Panc1 (cell line): ENCODE measurements at regions not wholly inside any gene's neighbourhood (a gene's known extent, or its start where the extent isn't known, plus 50 kb on each side); places are given as distances from the start of the nearest gene placed in this dataset.
"Not testable (repeated sequence)": the region's sequence is repeated elsewhere in the genome, so short reads cannot be mapped to it uniquely, and the experiment has no call there.

Experiments used
- ATAC-seq: fragments of 200-7000 bp; cut with Tn5 transposase; 2 replicates; pipeline ENCODE4 v1.9.1; 2020; ENCODE audit warnings: mild to moderate bottlenecking, moderate library complexity
- BruUV-seq: library from RNA; stranded (reverse); fragments of 400-500 nt; replicated peaks from 2 replicates; lab custom pipeline; 2021; lab: Mats Ljungman, UMichigan
- CTCF ChIA-PET: fragments of 300-600 bp; sonication (Branson Sonifier 250); formaldehyde crosslinking; loops from one replicate; lab custom pipeline; 2022; ENCODE audit warnings: antibody characterized with exemption; lab: Charles Lee
- POLR2A ChIA-PET: fragments of 300-600 bp; sonication (Branson Sonifier 250); formaldehyde crosslinking; loops from one replicate; lab custom pipeline; 2022; ENCODE audit warnings: antibody characterized with exemption; lab: Charles Lee
- DNase-seq: peaks from one replicate; pipeline ENCODE4 v3.0.0-alpha.2; 2010; ENCODE audit warnings: low read depth, low spot score
- H3K27ac ChIP-seq: 2 replicates; pipeline ENCODE4 v1.5.1; 2011; ENCODE audit warnings: mild to moderate bottlenecking, low read length, inconsistent platforms
- H3K27me3 ChIP-seq: fragments of 200-500 bp; sonication (Bioruptor generic); 2 replicates; pipeline ENCODE4 v1.6.0; 2014; ENCODE audit warnings: low read length, inconsistent platforms; ENCODE audit not compliant: control insufficient read depth, insufficient read depth
- H3K36me3 ChIP-seq: fragments of 200-500 bp; sonication (Bioruptor generic); 2 replicates; pipeline ENCODE4 v1.5.1; 2014; ENCODE audit warnings: inconsistent platforms, mild to moderate bottlenecking, low read length, moderate library complexity; ENCODE audit not compliant: control insufficient read depth, insufficient read depth
- H3K4me1 ChIP-seq: 2 replicates; pipeline ENCODE4 v1.5.1; 2011; ENCODE audit warnings: inconsistent platforms, mild to moderate bottlenecking, low read length, moderate library complexity; ENCODE audit not compliant: control insufficient read depth, insufficient read depth
- H3K4me3 ChIP-seq, 2 experiments: 2 replicates each; pipeline ENCODE4 v1.5.1; 2011 to 2012; ENCODE audit warnings: low read depth in 2 of 2, low read length in 2 of 2, mild to moderate bottlenecking in 2 of 2, inconsistent platforms in 1 of 2, moderate library complexity in 1 of 2
- H3K9me3 ChIP-seq: fragments of 200-500 bp; sonication (Bioruptor generic); 2 replicates; pipeline ENCODE4 v1.5.1; 2014; ENCODE audit warnings: low read depth, mild to moderate bottlenecking, inconsistent platforms, low read length, moderate library complexity; ENCODE audit not compliant: control insufficient read depth, insufficient read depth
- POLR2AphosphoS5 ChIP-seq: IDR thresholded peaks from 2 replicates; pipeline ENCODE4 v1.6.1; 2012; ENCODE audit warnings: mild to moderate bottlenecking, low read depth, low read length, moderate library complexity
- SIN3A ChIP-seq: IDR thresholded peaks from 2 replicates; pipeline ENCODE4 v1.6.1; 2012; ENCODE audit warnings: low read depth, mild to moderate bottlenecking, low read length, moderate library complexity, borderline replicate concordance; ENCODE audit not compliant: insufficient read depth
- TCF7L2 ChIP-seq: IDR thresholded peaks from 2 replicates; pipeline ENCODE4 v1.6.1; 2011; ENCODE audit warnings: mild to moderate bottlenecking, low read depth, low read length, inconsistent platforms
- in situ Hi-C: cut with HindIII; loops from 2 replicates; pipeline ENCODE4 v1.10.0; 2016; ENCODE audit warnings: low sequenced_read_pairs, low pct_unique_long_range_greater_than_20kb
- intact Hi-C: fragments of 100-400 bp; cut with micrococcal nuclease; formaldehyde crosslinking; loops from one replicate; pipeline ENCODE4 v1.10.0; 2022; ENCODE audit not compliant: unreplicated experiment
- TF ChIP-seq, protein P1 (sequence below), 2 experiments: IDR thresholded peaks; 2 replicates each; pipeline ENCODE4 v1.6.1; 2011 to 2012; ENCODE audit warnings: low read depth in 2 of 2, control low read depth in 1 of 2, low read length in 1 of 2, mild to moderate bottlenecking in 1 of 2, moderate library complexity in 1 of 2; ENCODE audit not compliant: insufficient read depth in 1 of 2
- TF ChIP-seq, protein P2 (sequence below): fragments of 450-650 bp; IDR thresholded peaks from 2 replicates; pipeline ENCODE4 v1.5.1; 2017; ENCODE audit warnings: mild to moderate bottlenecking

DNA sequence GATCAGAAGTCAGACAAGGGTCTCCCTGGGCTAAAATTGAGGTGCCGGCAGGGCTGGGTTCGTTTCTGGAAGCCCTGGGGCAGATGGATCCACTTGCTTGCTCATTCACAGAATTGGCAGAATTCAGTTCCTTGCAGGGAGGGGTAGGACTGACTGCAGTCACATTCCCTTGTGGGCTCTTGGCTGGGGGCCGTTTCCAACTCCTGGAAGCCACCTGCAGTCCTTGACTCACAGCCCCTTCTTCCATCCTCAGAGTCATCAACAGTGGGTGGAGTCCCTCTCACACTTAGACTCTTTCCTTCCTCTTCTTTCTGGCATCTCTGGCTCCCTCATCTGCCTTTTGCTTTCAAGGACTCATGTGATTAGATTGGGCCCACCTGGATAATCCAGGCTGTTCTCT lies 54.6 kb upstream of the NANOS1 start:
- ChIA-PET POLR2A (no interaction called here), CTCF (no interaction called here)
- in situ Hi-C loops (loop anchor here (5.0 kb wide), 1 partner anchor 32 kb away; no protein-coding TSS in a partner anchor), intact Hi-C loops (no loop called here)
- DNase-seq (no peak), ATAC-seq (no peak)
- Histone ChIP-seq H3K9me3 (peaks cover 6% of the 10 kb centered on the region; the same call in 1 of the 2 replicates), H3K4me1 (no peaks in the 10 kb centered on the region; the same call in 1 of the 2 replicates), H3K27ac (no peak overlapping the region), H3K4me3 (no peak overlapping the region), H3K27me3 (no peaks in the 10 kb centered on the region), H3K36me3 (no peaks in the 10 kb centered on the region)
- TF ChIP-seq POLR2AphosphoS5, result no peak
- no peak for TF ChIP-seq TCF7L2
- TF ChIP-seq, protein P1, sequence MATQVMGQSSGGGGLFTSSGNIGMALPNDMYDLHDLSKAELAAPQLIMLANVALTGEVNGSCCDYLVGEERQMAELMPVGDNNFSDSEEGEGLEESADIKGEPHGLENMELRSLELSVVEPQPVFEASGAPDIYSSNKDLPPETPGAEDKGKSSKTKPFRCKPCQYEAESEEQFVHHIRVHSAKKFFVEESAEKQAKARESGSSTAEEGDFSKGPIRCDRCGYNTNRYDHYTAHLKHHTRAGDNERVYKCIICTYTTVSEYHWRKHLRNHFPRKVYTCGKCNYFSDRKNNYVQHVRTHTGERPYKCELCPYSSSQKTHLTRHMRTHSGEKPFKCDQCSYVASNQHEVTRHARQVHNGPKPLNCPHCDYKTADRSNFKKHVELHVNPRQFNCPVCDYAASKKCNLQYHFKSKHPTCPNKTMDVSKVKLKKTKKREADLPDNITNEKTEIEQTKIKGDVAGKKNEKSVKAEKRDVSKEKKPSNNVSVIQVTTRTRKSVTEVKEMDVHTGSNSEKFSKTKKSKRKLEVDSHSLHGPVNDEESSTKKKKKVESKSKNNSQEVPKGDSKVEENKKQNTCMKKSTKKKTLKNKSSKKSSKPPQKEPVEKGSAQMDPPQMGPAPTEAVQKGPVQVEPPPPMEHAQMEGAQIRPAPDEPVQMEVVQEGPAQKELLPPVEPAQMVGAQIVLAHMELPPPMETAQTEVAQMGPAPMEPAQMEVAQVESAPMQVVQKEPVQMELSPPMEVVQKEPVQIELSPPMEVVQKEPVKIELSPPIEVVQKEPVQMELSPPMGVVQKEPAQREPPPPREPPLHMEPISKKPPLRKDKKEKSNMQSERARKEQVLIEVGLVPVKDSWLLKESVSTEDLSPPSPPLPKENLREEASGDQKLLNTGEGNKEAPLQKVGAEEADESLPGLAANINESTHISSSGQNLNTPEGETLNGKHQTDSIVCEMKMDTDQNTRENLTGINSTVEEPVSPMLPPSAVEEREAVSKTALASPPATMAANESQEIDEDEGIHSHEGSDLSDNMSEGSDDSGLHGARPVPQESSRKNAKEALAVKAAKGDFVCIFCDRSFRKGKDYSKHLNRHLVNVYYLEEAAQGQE (IDR thresholded peaks at IDR 0.05; ENCODE audit: insufficient read depth in 1 of 2, low read depth in 2 of 2, low read length in 1 of 2), result no peak
- TF ChIP-seq SIN3A, result no peak
- TF ChIP-seq, protein P2, sequence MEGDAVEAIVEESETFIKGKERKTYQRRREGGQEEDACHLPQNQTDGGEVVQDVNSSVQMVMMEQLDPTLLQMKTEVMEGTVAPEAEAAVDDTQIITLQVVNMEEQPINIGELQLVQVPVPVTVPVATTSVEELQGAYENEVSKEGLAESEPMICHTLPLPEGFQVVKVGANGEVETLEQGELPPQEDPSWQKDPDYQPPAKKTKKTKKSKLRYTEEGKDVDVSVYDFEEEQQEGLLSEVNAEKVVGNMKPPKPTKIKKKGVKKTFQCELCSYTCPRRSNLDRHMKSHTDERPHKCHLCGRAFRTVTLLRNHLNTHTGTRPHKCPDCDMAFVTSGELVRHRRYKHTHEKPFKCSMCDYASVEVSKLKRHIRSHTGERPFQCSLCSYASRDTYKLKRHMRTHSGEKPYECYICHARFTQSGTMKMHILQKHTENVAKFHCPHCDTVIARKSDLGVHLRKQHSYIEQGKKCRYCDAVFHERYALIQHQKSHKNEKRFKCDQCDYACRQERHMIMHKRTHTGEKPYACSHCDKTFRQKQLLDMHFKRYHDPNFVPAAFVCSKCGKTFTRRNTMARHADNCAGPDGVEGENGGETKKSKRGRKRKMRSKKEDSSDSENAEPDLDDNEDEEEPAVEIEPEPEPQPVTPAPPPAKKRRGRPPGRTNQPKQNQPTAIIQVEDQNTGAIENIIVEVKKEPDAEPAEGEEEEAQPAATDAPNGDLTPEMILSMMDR, result no peak
- BruUV-seq, result no TSS peak

GRCh38 chr10:118976219-118976618 lies 53.3 kb upstream of the NANOS1 start:
- H3K27me3 ChIP-seq, POLR2A ChIA-PET, DNase-seq, intact Hi-C loops, H3K4me1 ChIP-seq, H3K9me3 ChIP-seq, H3K4me3 ChIP-seq, H3K27ac ChIP-seq, CTCF ChIA-PET, in situ Hi-C loops, ATAC-seq, BruUV-seq, H3K36me3 ChIP-seq: not testable (repeated sequence)

DNA sequence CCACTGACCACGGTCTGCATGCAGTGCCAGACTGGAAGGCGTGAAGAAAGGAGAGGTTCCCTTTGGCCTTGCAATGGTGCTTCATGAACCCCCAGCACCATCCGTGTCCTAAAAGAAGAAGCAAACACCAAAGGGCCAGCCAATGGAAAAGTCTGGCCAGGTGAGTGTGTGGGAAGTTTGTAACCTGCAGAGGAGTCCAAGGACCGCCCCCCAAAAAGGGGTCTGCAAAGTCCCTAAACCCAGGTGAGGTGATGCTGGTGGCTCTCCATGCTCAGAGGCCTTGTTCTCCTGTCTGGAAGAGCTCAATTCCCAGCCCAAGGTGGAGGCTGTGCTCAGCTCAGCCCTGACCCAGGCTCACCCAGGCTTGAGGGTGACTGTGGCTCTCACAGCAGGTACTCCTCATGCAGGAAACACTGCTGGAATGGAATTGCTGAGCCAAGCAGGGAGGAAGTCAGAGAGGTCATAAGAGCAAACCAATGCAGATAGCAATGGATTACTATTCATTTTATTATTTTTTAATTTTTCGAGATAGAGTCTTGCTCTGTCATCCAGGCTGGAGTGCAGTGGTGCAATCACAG lies 52.4 kb upstream of the NANOS1 start:
- Histone ChIP-seq H3K4me1 (no peaks in the 10 kb centered on the region), H3K36me3 (no peaks in the 10 kb centered on the region), H3K4me3 (no peak overlapping the region), H3K27ac (no peak overlapping the region), H3K9me3 (peaks cover 6% of the 10 kb centered on the region; the same call in 1 of the 2 replicates), H3K27me3 (no peaks in the 10 kb centered on the region)
- POLR2A ChIA-PET, result no interaction called here
- intact Hi-C loops, result no loop called here
- in situ Hi-C loops, result no loop called here
- DNase-seq (no peak), ATAC-seq (0 out of 2 replicates have a peak, but pooled peaks have one; percentile 51)
- CTCF ChIA-PET, result interaction anchor here (0.6 kb wide), 1 partner anchor 58 kb away, joined by 7 read pairs; no protein-coding TSS in a partner anchor
- TF ChIP-seq POLR2AphosphoS5, result no peak
- TF ChIP-seq SIN3A, result no peak
- TF ChIP-seq, protein P2, result no peak
- TF ChIP-seq, protein P1 (IDR thresholded peaks at IDR 0.05; ENCODE audit: insufficient read depth in 1 of 2, low read depth in 2 of 2, low read length in 1 of 2), result no peak
- no peak for TF ChIP-seq TCF7L2
- BruUV-seq, result no TSS peak
